Heart right ventricle (tissue), 16 donors: ENCODE measurements at regions not wholly inside any gene's neighbourhood (a gene's known extent, or its start where the extent isn't known, plus 50 kb on each side); places are given as distances from the start of the nearest gene placed in this dataset.

Experiments
- ATAC-seq, 8 donors: fragments of 200-7000 bp; cut with Tn5 transposase; one replicate each; pipeline ENCODE4 v1.9.1; 2020; ENCODE audit warnings: mild to moderate bottlenecking in 8 of 8, moderate library complexity in 8 of 8, moderate number of reproducible peaks in 1 of 8
- DNase-seq, 2 donors: peaks; one replicate each; pipeline ENCODE4 v3.0.0-alpha.2; 2020
- H3K27ac ChIP-seq, 10 donors: fragments of 200-600 bp; sonication (generic) in 2 of 10; one replicate each; pipeline versions ENCODE4 v1.5.0 to v1.8.0; 2020 to 2022; ENCODE audit warnings: mild to moderate bottlenecking in 3 of 10
- H3K27me3 ChIP-seq, 7 donors: fragments of 200-600 bp; one replicate each; pipeline ENCODE4 v1.8.0; 2021 to 2022; ENCODE audit warnings: mild to moderate bottlenecking in 2 of 7
- H3K36me3 ChIP-seq, 9 donors: fragments of 200-600 bp; sonication (generic) in 1 of 9; one replicate each; pipeline versions ENCODE4 v1.5.0 to v1.8.0; 2020 to 2022; ENCODE audit warnings: mild to moderate bottlenecking in 2 of 9
- H3K4me1 ChIP-seq, 9 donors: fragments of 200-600 bp; sonication (generic) in 1 of 9; one replicate each; pipeline versions ENCODE4 v1.5.0 to v1.8.0; 2020 to 2022; ENCODE audit warnings: mild to moderate bottlenecking in 4 of 9
- H3K4me3 ChIP-seq, 10 donors: fragments of 200-600 bp; sonication (generic) in 2 of 10; one replicate each; pipeline versions ENCODE4 v1.5.0 to v1.8.0; 2020 to 2022; ENCODE audit warnings: mild to moderate bottlenecking in 7 of 10, moderate library complexity in 2 of 10
- H3K9me3 ChIP-seq, 11 donors: fragments of 200-600 bp in 10 of 11; sonication (generic) in 2 of 11; one replicate each; pipeline versions ENCODE4 v1.5.0 to v1.8.0; 2013 to 2022; ENCODE audit warnings: mild to moderate bottlenecking in 2 of 11, control low read depth in 1 of 11, moderate library complexity in 1 of 11
- WGBS, 2 donors: extraction: QIAGEN DNeasy Blood & Tissue Kit; methylation state at CpG; one replicate each; pipeline ENCODE4 v1.1.7; 2013; ENCODE audit warnings: inconsistent platforms in 1 of 2; 5-methylcytosine and 5-hydroxymethylcytosine counted together
- intact Hi-C, 10 donors: fragments of 100-400 bp; cut with DNase I; formaldehyde crosslinking; loops; one replicate each; pipeline versions ENCODE4 v1.11.1 to v1.14.2; 2022
- TF ChIP-seq, protein P1 (sequence below), 9 donors: fragments of 200-600 bp; sonication (generic) in 2 of 9; IDR thresholded peaks; one replicate each; pipeline versions ENCODE4 v1.5.0 to v1.8.0; 2021 to 2022; ENCODE audit warnings: antibody characterized with exemption in 9 of 9, mild to moderate bottlenecking in 5 of 9, moderate library complexity in 1 of 9
- donor health status: Arrhythmogenic right ventricular cardiomyopathy.
- donor health status: ischemic (EF 13 %, LVEDD 7.1; RV severe dilation, severe dysfunction).
- donor health status: healthy with polysubstance abuse.
- donor health status: DM: no; HTN: yes; CAD: no.
- donor health status: DM: no; HTN: no; CAD: no.
- donor health status: ischemic (EF 25% LVEDD 6.9; RV normal size, moderate dysfunction).
- donor health status: ischemic (EF 25% LVEDD 5.7; RV mildly dilated, moderate dysfunction).
- donor health status: healthy.
- donor health status: DM: yes; HTN: yes; CAD: no.
- donor health status: Ischemic cardiomyopathy.
- donor health status: ischemic (EF 35%, LVEDD 5.7; RV mildly dilated, moderate dysfunction).
- donor health status: nonischemic (EF 11% LVEDD 7.7; RV severe dilation, severe dysfunction).
- donor health status: DM: yes; HTN: yes; CAD: no.
- donor health status: PGD.
- donor health status: ischemic (EF 29% LVEDD 5.4; RV normal size, mild dysfunction).
- donor health status: nonischemic (EF 23%, LVEDD 6.1; RV moderate dilation, normal function).

- intact Hi-C loops = loop anchor here in 1 of 10 donors (10.0 kb wide), 1 partner anchor 500 kb away; no protein-coding TSS in a partner anchor
- no peaks in the 10 kb centered on the region for H3K27me3 ChIP-seq
- peaks cover 0 to 27% (median 4%) of the 10 kb centered on the region in 11 donors for H3K9me3 ChIP-seq
- H3K27ac ChIP-seq = no peak overlapping the region
- no peak overlapping the region for H3K4me3 ChIP-seq
- H3K36me3 ChIP-seq = no peaks in the 10 kb centered on the region
- no peak for ATAC-seq
- H3K4me1 ChIP-seq = no peaks in the 10 kb centered on the region
- TF ChIP-seq, protein P1, sequence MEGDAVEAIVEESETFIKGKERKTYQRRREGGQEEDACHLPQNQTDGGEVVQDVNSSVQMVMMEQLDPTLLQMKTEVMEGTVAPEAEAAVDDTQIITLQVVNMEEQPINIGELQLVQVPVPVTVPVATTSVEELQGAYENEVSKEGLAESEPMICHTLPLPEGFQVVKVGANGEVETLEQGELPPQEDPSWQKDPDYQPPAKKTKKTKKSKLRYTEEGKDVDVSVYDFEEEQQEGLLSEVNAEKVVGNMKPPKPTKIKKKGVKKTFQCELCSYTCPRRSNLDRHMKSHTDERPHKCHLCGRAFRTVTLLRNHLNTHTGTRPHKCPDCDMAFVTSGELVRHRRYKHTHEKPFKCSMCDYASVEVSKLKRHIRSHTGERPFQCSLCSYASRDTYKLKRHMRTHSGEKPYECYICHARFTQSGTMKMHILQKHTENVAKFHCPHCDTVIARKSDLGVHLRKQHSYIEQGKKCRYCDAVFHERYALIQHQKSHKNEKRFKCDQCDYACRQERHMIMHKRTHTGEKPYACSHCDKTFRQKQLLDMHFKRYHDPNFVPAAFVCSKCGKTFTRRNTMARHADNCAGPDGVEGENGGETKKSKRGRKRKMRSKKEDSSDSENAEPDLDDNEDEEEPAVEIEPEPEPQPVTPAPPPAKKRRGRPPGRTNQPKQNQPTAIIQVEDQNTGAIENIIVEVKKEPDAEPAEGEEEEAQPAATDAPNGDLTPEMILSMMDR (IDR thresholded peaks at IDR 0.05) = no peak
- DNase-seq = no peak
- 62 to 65% methylated on average over 2 of the region's 2 CpGs for WGBS, 2 donors
These were observed 84.6 kb upstream of the SERBP1 start for GRCh38 chr1:67514786-67515185.

- no peak overlapping the region for H3K4me3 ChIP-seq
- ATAC-seq = no peak
- H3K9me3 ChIP-seq = peaks cover 0 to 27% (median 4%) of the 10 kb centered on the region in 11 donors
- H3K27ac ChIP-seq = no peak overlapping the region
- H3K36me3 ChIP-seq = no peaks in the 10 kb centered on the region
- H3K4me1 ChIP-seq = no peaks in the 10 kb centered on the region
- intact Hi-C loops = loop anchor here in 1 of 10 donors (10.0 kb wide), 1 partner anchor 499 kb away; no protein-coding TSS in a partner anchor
- TF ChIP-seq, protein P1 (IDR thresholded peaks at IDR 0.05) = no peak
- WGBS, 2 donors = 59 to 61% methylated on average over 2 of the region's 2 CpGs
- no peaks in the 10 kb centered on the region for H3K27me3 ChIP-seq
- no peak for DNase-seq
These were observed 85.3 kb upstream of the SERBP1 start for GRCh38 chr1:67515324-67516080.

GRCh38 chr1:67517046-67517445 is 86.8 kb upstream of the SERBP1 start:
- Histone ChIP-seq H3K9me3 (peaks cover 0 to 27% (median 4%) of the 10 kb centered on the region in 11 donors), H3K27me3 (no peaks in the 10 kb centered on the region), H3K4me1 (no peaks in the 10 kb centered on the region), H3K4me3 (no peak overlapping the region), H3K27ac (no peak overlapping the region), H3K36me3 (no peaks in the 10 kb centered on the region)
- TF ChIP-seq, protein P1 (IDR thresholded peaks at IDR 0.05) = no peak
- no peak for ATAC-seq
- intact Hi-C loops = loop anchor here in 1 of 10 donors (10.0 kb wide), 1 partner anchor 498 kb away; no protein-coding TSS in a partner anchor
- no peak for DNase-seq

GRCh38 chr1:67522001-67522441 is 91.8 kb upstream of the SERBP1 start:
- WGBS, 2 donors = 92 to 94% methylated on average over 4 of the region's 4 CpGs
- peaks cover 0 to 5% (median 0%) of the 10 kb centered on the region in 11 donors for H3K9me3 ChIP-seq
- no peak overlapping the region for H3K4me3 ChIP-seq
- H3K4me1 ChIP-seq = no peaks in the 10 kb centered on the region
- peaks cover 0 to 4% (median 0%) of the 10 kb centered on the region in 7 donors for H3K27me3 ChIP-seq
- TF ChIP-seq, protein P1 (IDR thresholded peaks at IDR 0.05) = no peak
- H3K27ac ChIP-seq = no peak overlapping the region
- DNase-seq (no peak), ATAC-seq (no peak)
- intact Hi-C loops = no loop called here
- H3K36me3 ChIP-seq = no peaks in the 10 kb centered on the region
